GM21529 (cell line): ENCODE measurements at regions not wholly inside any gene's neighbourhood (a gene's known extent, or its start where the extent isn't known, plus 50 kb on each side); places are given as distances from the start of the nearest gene placed in this dataset.
"Not testable (repeated sequence)": the region's sequence is repeated elsewhere in the genome, so short reads cannot be mapped to it uniquely, and the experiment has no call there.

ENCODE experiments used
- ATAC-seq: cut with Tn5 transposase; IDR thresholded peaks from one replicate; pipeline ENCODE4 v1.9.1; 2021; ENCODE audit not compliant: unreplicated experiment

GRCh38 chr11:91513734-91514133 is 710.9 kb upstream of the FAT3 start:
- ATAC-seq, result no peak

- no peak for ATAC-seq
Observed at GRCh38 chr11:91497847-91498246, 726.8 kb upstream of the FAT3 start.

- no peak for ATAC-seq
Observed at GRCh38 chr11:91495837-91496236, 728.8 kb upstream of the FAT3 start.

- ATAC-seq, result no peak
Observed at GRCh38 chr11:91489989-91490388, 734.6 kb upstream of the FAT3 start.

- not testable (repeated sequence) for ATAC-seq
Observed at GRCh38 chr11:91483956-91484355, 740.7 kb upstream of the FAT3 start.

- ATAC-seq, result not testable (repeated sequence)
Observed at GRCh38 chr11:91481875-91482274, 742.7 kb upstream of the FAT3 start.

GRCh38 chr11:91470656-91471055 is 754.0 kb upstream of the FAT3 start:
- no peak for ATAC-seq

- no peak for ATAC-seq
Observed at GRCh38 chr11:91459840-91460239, 764.8 kb upstream of the FAT3 start.

GRCh38 chr11:91446267-91446666 is 778.4 kb upstream of the FAT3 start:
- ATAC-seq, result no peak

- ATAC-seq, result no peak
Observed at GRCh38 chr11:91435694-91436395, 788.8 kb upstream of the FAT3 start.

GRCh38 chr11:91433284-91434010 is 791.2 kb upstream of the FAT3 start:
- no peak for ATAC-seq

- ATAC-seq, result no peak
Observed at GRCh38 chr11:91421641-91422040, 803.0 kb upstream of the FAT3 start.

GRCh38 chr11:91407842-91408241 is 816.8 kb upstream of the FAT3 start:
- ATAC-seq, result no peak

- no peak for ATAC-seq
Observed at GRCh38 chr11:91406009-91406408, 818.6 kb upstream of the FAT3 start.

GRCh38 chr11:91404344-91404743 is 820.3 kb upstream of the FAT3 start:
- ATAC-seq, result no peak

GRCh38 chr11:91397134-91397468 is 827.5 kb upstream of the FAT3 start:
- ATAC-seq, result no peak

GRCh38 chr11:91396236-91397133 is 828.1 kb upstream of the FAT3 start:
- ATAC-seq, result no peak

GRCh38 chr11:91394727-91395414 is 829.7 kb upstream of the FAT3 start:
- ATAC-seq, result no peak

- ATAC-seq, result no peak
Observed at GRCh38 chr11:91394073-91394726, 830.4 kb upstream of the FAT3 start.

- no peak for ATAC-seq
Observed at GRCh38 chr11:91382946-91383345, 841.7 kb upstream of the FAT3 start.

GRCh38 chr11:91374794-91375193 is 849.8 kb upstream of the FAT3 start:
- ATAC-seq, result no peak
